ENCODE measurements at regions not wholly inside any gene's neighbourhood (a gene's known extent, or its start where the extent isn't known, plus 50 kb on each side); places are given as distances from the start of the nearest gene placed in this dataset.

- no peaks in the 10 kb centered on the region for H3K9me3 ChIP-seq
- no peak overlapping the region for H3K4me3 ChIP-seq
- H3K36me3 ChIP-seq, result no peaks in the 10 kb centered on the region
- intact Hi-C loops (cut with DNase I; ENCODE audit: low total_unique reads), result no loop called here
- H3K27me3 ChIP-seq (replicated peaks in 1 of 7), result no peaks in the 10 kb centered on the region
- H3K27ac ChIP-seq, result no peak overlapping the region
- 85 to 89% (median 88%) methylated on average over 4 of the region's 4 CpGs for WGBS, 5 donors
- TF ChIP-seq POLR2AphosphoS5 (IDR thresholded peaks at IDR 0.05), result no peak
- no peak for TF ChIP-seq POLR2A (IDR thresholded peaks at IDR 0.05)
- TF ChIP-seq CTCF (IDR thresholded peaks at IDR 0.05 in 8 of 11, conservative IDR thresholded peaks at IDR 0.05 in 3 of 11), result no peak
- H3K4me1 ChIP-seq, result no peaks in the 10 kb centered on the region
- no peak for DNase-seq
These were observed 355.3 kb upstream of the CELF4 start for GRCh38 chr18:37920865-37921264.

DNA sequence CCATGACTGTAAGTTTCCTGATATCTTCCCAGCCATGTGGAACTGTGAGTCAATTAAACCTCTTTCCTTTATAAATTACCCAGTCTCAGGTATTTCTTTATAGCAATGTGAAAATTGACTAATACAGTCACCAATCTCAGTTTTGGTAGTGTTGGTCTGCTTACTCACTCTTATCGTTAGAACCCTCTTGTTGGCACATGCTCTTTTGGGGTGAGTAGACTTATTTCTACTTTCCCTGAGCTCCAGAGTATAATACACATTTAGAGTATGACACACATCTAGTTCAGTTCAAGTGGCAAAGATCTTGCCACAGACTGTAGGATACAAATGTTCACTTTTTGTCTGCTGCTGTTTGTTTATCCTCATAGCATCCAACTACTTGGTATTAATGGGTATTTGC, 347.5 kb upstream of the CELF4 start:
- no peak overlapping the region for H3K4me3 ChIP-seq
- H3K27ac ChIP-seq, result no peak overlapping the region
- no peak for DNase-seq
- 85 to 100% (median 97%) methylated on average over 1 of the region's 1 CpG for WGBS, 5 donors
- no peaks in the 10 kb centered on the region for H3K36me3 ChIP-seq
- no peaks in the 10 kb centered on the region for H3K27me3 ChIP-seq (replicated peaks in 1 of 7)
- intact Hi-C loops (cut with DNase I; ENCODE audit: low total_unique reads), result no loop called here
- no peaks in the 10 kb centered on the region for H3K4me1 ChIP-seq
- TF ChIP-seq CTCF (IDR thresholded peaks at IDR 0.05 in 8 of 11, conservative IDR thresholded peaks at IDR 0.05 in 3 of 11), result no peak
- TF ChIP-seq POLR2AphosphoS5 (IDR thresholded peaks at IDR 0.05), result no peak
- TF ChIP-seq POLR2A (IDR thresholded peaks at IDR 0.05), result no peak
- no peaks in the 10 kb centered on the region for H3K9me3 ChIP-seq

GRCh38 chr18:37902344-37902743, 336.7 kb upstream of the CELF4 start:
- Histone ChIP-seq H3K4me1 (no peaks in the 10 kb centered on the region), H3K4me3 (no peak overlapping the region), H3K36me3 (no peaks in the 10 kb centered on the region), H3K9me3 (no peaks in the 10 kb centered on the region), H3K27me3 (replicated peaks in 1 of 7) (no peaks in the 10 kb centered on the region), H3K27ac (no peak overlapping the region)
- WGBS, 5 donors, result 70 to 86% (median 81%) methylated on average over 2 of the region's 2 CpGs
- TF ChIP-seq POLR2A (IDR thresholded peaks at IDR 0.05) (no peak), CTCF (IDR thresholded peaks at IDR 0.05 in 8 of 11, conservative IDR thresholded peaks at IDR 0.05 in 3 of 11) (no peak), POLR2AphosphoS5 (IDR thresholded peaks at IDR 0.05) (no peak)
- no peak for DNase-seq
- intact Hi-C loops (cut with DNase I; ENCODE audit: low total_unique reads), result no loop called here

DNA sequence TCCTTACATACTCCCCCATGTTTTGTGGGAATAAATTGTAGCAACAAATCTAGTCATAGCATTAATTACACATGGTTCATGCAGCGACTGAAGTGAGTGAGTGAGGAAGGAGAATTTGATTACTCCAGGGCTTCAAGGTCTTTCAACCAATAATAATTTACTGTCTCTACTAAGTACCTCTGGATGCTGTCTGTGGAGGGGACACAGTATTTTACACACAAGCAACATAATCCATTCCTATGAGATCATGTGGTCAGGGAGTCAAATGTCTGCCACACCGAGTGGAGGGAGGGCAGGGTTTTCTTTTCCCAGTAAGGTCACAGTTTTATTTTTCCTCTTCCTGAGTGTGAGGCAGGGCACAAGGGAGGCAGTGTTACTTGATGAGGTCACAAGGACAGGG, 334.7 kb upstream of the CELF4 start:
- H3K27me3 ChIP-seq (replicated peaks in 1 of 7), result no peaks in the 10 kb centered on the region
- no peaks in the 10 kb centered on the region for H3K9me3 ChIP-seq
- 44 to 75% (median 62%) methylated on average over 2 of the region's 2 CpGs for WGBS, 5 donors
- H3K4me3 ChIP-seq, result no peak overlapping the region
- intact Hi-C loops (cut with DNase I; ENCODE audit: low total_unique reads), result no loop called here
- DNase-seq, result no peak
- no peaks in the 10 kb centered on the region for H3K36me3 ChIP-seq
- TF ChIP-seq CTCF (IDR thresholded peaks at IDR 0.05 in 8 of 11, conservative IDR thresholded peaks at IDR 0.05 in 3 of 11) (no peak), POLR2A (IDR thresholded peaks at IDR 0.05) (no peak), POLR2AphosphoS5 (IDR thresholded peaks at IDR 0.05) (no peak)
- no peak overlapping the region for H3K27ac ChIP-seq
- H3K4me1 ChIP-seq, result no peaks in the 10 kb centered on the region
